GM12865 (cell line): ENCODE measurements at regions not wholly inside any gene's neighbourhood (a gene's known extent, or its start where the extent isn't known, plus 50 kb on each side); places are given as distances from the start of the nearest gene placed in this dataset.

Experiments
- DNase-seq: peaks from one replicate; pipeline ENCODE4 v3.0.0; 2010; ENCODE audit warnings: low read depth
- H3K4me3 ChIP-seq: 2 replicates; pipeline ENCODE4 v1.5.1; 2011; ENCODE audit warnings: mild to moderate bottlenecking, low read depth, low read length, control low read depth
- CTCF ChIP-seq: IDR thresholded peaks from 2 replicates; pipeline ENCODE4 v1.5.1; 2011; ENCODE audit warnings: low read length, control low read depth, low read depth, inconsistent platforms; ENCODE audit not compliant: insufficient read depth; ENCODE audit errors: missing control alignments

- no peak for TF ChIP-seq CTCF
- DNase-seq: no peak
- no peak overlapping the region for H3K4me3 ChIP-seq
Measured at GRCh38 chr15:97712530-97712929, 248.0 kb upstream of the ARRDC4 start.

- no peak overlapping the region for H3K4me3 ChIP-seq
- TF ChIP-seq CTCF: no peak
- no peak for DNase-seq
Measured at GRCh38 chr15:97717806-97718205, 242.7 kb upstream of the ARRDC4 start.

GRCh38 chr15:97718509-97718908 is 242.0 kb upstream of the ARRDC4 start:
- no peak for DNase-seq
- TF ChIP-seq CTCF: no peak
- no peak overlapping the region for H3K4me3 ChIP-seq

- no peak for DNase-seq
- no peak for TF ChIP-seq CTCF
Measured at GRCh38 chr15:97728791-97729190, 231.7 kb upstream of the ARRDC4 start.

GRCh38 chr15:97729270-97729669 is 231.2 kb upstream of the ARRDC4 start:
- H3K4me3 ChIP-seq: no peak overlapping the region
- no peak for DNase-seq
- TF ChIP-seq CTCF: no peak

More at GRCh38 chr15:97728791-97729190, 231.7 kb upstream of the ARRDC4 start:
- H3K4me3 ChIP-seq: no peak overlapping the region

GRCh38 chr15:97730315-97730714 is 230.2 kb upstream of the ARRDC4 start:
- TF ChIP-seq CTCF: no peak
- no peak for DNase-seq
- no peak overlapping the region for H3K4me3 ChIP-seq

- H3K4me3 ChIP-seq: no peak overlapping the region
- no peak for TF ChIP-seq CTCF
- DNase-seq: no peak
Measured at GRCh38 chr15:97731859-97732258, 228.6 kb upstream of the ARRDC4 start.
